ENCODE measurements at regions not wholly inside any gene's neighbourhood (a gene's known extent, or its start where the extent isn't known, plus 50 kb on each side); places are given as distances from the start of the nearest gene placed in this dataset.

DNA sequence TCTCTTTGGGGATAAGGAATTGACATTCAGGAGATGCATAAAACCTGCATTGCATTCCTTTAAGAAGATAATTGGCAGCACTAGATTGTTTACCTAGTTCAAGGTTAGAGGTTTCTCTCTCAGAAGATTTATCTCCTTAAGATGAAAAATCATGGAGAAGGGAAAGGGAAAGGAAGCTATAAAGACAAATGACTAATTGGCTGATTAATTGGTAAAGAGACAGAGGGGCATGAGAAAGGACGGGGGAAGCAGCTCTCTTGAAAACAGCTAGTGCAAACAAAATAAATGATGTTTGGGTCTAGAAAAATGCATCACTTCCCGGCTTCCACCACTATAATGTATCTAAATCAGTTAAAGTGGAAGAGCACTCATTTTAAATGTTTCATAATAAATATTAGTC lies 941.2 kb downstream of the XPNPEP1 start:
- no TSS peak for BruUV-seq (replicated peaks)
- POLR2A ChIA-PET: no interaction called here
- H3K36me3 Mint-ChIP-seq (ENCODE audit: insufficient read depth, unreplicated experiment): no peaks in the 10 kb centered on the region
- peaks cover 16% of the 10 kb centered on the region for H3K9me3 Mint-ChIP-seq (ENCODE audit: unreplicated experiment)
- no peak overlapping the region for H3K27ac Mint-ChIP-seq (ENCODE audit: unreplicated experiment)
- CTCF ChIA-PET: no interaction called here
- Histone ChIP-seq H3K27me3 (replicated peaks; ENCODE audit: control insufficient read depth, insufficient read depth, low read length) (no peaks in the 10 kb centered on the region), H3K4me3 (ENCODE audit: low read depth, low read length) (no peak overlapping the region), H3K9me3 (0 out of 2 replicates have a peak, but pooled peaks cover 3% of the 10 kb centered on the region), H3K4me1 (no peaks in the 10 kb centered on the region), H3K36me3 (ENCODE audit: control insufficient read depth, insufficient read depth, low read length) (no peaks in the 10 kb centered on the region)
- TF ChIP-seq CTCF (IDR thresholded peaks at IDR 0.05; ENCODE audit: insufficient read depth in 1 of 2, low read depth in 1 of 2, low read length in 1 of 2, severe bottlenecking in 1 of 2, unreplicated experiment in 1 of 2): no peak
- peaks cover 4% of the 10 kb centered on the region for H3K27me3 Mint-ChIP-seq (ENCODE audit: insufficient read depth, unreplicated experiment)
- intact Hi-C loops (cut with micrococcal nuclease; ENCODE audit: unreplicated experiment): no loop called here
- no peak for DNase-seq
- H3K4me3 Mint-ChIP-seq (ENCODE audit: unreplicated experiment): no peak overlapping the region
- H3K4me1 Mint-ChIP-seq (ENCODE audit: low read depth, unreplicated experiment): no peaks in the 10 kb centered on the region

DNA sequence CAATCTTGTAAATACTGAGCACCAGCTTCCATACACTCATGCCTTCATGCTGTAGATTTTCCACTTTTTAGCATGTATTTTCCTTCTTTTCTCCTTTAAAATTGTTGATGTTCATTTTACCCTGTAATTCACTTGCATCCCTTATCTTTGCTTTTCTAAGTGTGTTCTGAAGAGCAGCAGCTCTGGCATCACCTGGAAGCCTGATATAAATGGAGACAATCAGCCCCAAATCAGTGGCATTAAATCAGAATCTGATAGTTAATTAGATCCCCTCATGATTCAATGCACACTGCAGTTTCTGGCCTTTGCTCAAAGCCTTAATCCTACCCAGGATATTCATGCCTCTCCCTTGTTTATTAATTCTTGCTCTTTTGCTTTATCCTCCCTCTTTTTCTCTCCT lies 942.4 kb downstream of the XPNPEP1 start:
- H3K4me3 Mint-ChIP-seq (ENCODE audit: unreplicated experiment): no peak overlapping the region
- 0 out of 2 replicates have a peak, but pooled peaks cover 3% of the 10 kb centered on the region for H3K9me3 ChIP-seq
- CTCF ChIA-PET: no interaction called here
- peaks cover 4% of the 10 kb centered on the region for H3K27me3 Mint-ChIP-seq (ENCODE audit: insufficient read depth, unreplicated experiment)
- H3K27ac Mint-ChIP-seq (ENCODE audit: unreplicated experiment): no peak overlapping the region
- no peaks in the 10 kb centered on the region for H3K4me1 Mint-ChIP-seq (ENCODE audit: low read depth, unreplicated experiment)
- POLR2A ChIA-PET: no interaction called here
- H3K27me3 ChIP-seq (replicated peaks; ENCODE audit: control insufficient read depth, insufficient read depth, low read length): no peaks in the 10 kb centered on the region
- DNase-seq: no peak
- intact Hi-C loops (cut with micrococcal nuclease; ENCODE audit: unreplicated experiment): no loop called here
- no peak for TF ChIP-seq CTCF (IDR thresholded peaks at IDR 0.05; ENCODE audit: insufficient read depth in 1 of 2, low read depth in 1 of 2, low read length in 1 of 2, severe bottlenecking in 1 of 2, unreplicated experiment in 1 of 2)
- no peaks in the 10 kb centered on the region for H3K36me3 Mint-ChIP-seq (ENCODE audit: insufficient read depth, unreplicated experiment)
- H3K4me3 ChIP-seq (ENCODE audit: low read depth, low read length): no peak overlapping the region
- H3K4me1 ChIP-seq: no peaks in the 10 kb centered on the region
- BruUV-seq (replicated peaks): no TSS peak
- H3K9me3 Mint-ChIP-seq (ENCODE audit: unreplicated experiment): peaks cover 25% of the 10 kb centered on the region
- no peaks in the 10 kb centered on the region for H3K36me3 ChIP-seq (ENCODE audit: control insufficient read depth, insufficient read depth, low read length)

DNA sequence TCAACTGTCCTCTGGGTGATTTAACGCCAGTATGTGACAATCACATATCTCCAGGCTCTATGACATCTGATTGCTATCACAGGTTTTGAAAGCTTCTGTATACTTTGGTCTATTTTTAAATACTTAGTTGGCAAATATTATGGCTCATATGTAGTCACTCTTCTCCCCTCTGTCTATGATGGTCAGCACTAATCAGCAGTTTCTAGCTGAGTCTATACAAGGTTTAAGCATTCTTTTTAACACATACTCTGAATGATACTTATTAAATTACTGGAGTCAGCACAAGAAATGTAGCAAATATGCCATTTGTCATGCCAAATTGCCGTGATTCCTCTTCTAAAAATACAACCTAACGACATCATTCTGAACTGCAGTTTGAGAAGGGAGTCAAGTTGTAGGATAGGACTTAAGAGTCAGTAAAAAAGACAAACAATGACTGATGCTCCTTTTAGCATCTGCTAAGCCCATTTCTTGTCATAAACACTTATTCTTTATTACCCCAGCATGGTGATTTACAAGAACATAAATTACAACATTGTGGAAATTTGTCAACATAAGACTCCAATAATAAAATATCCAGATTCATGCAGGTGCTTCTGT lies 947.8 kb downstream of the XPNPEP1 start:
- H3K9me3 Mint-ChIP-seq (ENCODE audit: unreplicated experiment): peaks cover 35% of the 10 kb centered on the region
- Histone ChIP-seq H3K4me1 (0 out of 2 replicates have a peak, but pooled peaks cover 3% of the 10 kb centered on the region), H3K4me3 (ENCODE audit: low read depth, low read length) (no peak overlapping the region), H3K9me3 (0 out of 2 replicates have a peak, but pooled peaks cover 3% of the 10 kb centered on the region), H3K27me3 (replicated peaks; ENCODE audit: control insufficient read depth, insufficient read depth, low read length) (no peaks in the 10 kb centered on the region), H3K36me3 (ENCODE audit: control insufficient read depth, insufficient read depth, low read length) (no peaks in the 10 kb centered on the region)
- POLR2A ChIA-PET: no interaction called here
- BruUV-seq (replicated peaks): no TSS peak
- H3K4me1 Mint-ChIP-seq (ENCODE audit: low read depth, unreplicated experiment): no peaks in the 10 kb centered on the region
- DNase-seq: no peak
- intact Hi-C loops (cut with micrococcal nuclease; ENCODE audit: unreplicated experiment): no loop called here
- no peak overlapping the region for H3K27ac Mint-ChIP-seq (ENCODE audit: unreplicated experiment)
- CTCF ChIA-PET: no interaction called here
- no peak overlapping the region for H3K4me3 Mint-ChIP-seq (ENCODE audit: unreplicated experiment)
- TF ChIP-seq CTCF (IDR thresholded peaks at IDR 0.05; ENCODE audit: insufficient read depth in 1 of 2, low read depth in 1 of 2, low read length in 1 of 2, severe bottlenecking in 1 of 2, unreplicated experiment in 1 of 2): no peak
- no peaks in the 10 kb centered on the region for H3K27me3 Mint-ChIP-seq (ENCODE audit: insufficient read depth, unreplicated experiment)
- H3K36me3 Mint-ChIP-seq (ENCODE audit: insufficient read depth, unreplicated experiment): no peaks in the 10 kb centered on the region
